ENCODE measurements at regions not wholly inside any gene's neighbourhood (a gene's known extent, or its start where the extent isn't known, plus 50 kb on each side); places are given as distances from the start of the nearest gene placed in this dataset.

DNA sequence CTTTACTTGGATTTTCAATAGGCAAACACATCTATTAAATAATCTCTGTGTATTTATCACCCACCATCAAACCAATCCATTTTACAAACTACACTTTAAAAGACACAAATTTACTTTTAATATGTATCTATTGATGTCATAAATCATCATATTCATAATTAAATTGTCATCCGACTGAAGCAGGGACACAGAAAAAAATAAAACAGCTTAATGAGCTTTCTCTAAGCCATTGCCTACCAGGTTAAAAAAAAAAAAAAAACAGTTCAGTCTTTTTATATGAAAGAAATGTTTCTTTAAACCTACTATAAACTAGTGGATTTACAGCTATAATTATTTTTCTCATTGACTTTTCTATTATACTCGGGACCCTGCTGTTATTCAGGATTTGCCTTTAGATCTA is 57.3 kb downstream of the PABPC4L start:
- TF ChIP-seq, protein P1, sequence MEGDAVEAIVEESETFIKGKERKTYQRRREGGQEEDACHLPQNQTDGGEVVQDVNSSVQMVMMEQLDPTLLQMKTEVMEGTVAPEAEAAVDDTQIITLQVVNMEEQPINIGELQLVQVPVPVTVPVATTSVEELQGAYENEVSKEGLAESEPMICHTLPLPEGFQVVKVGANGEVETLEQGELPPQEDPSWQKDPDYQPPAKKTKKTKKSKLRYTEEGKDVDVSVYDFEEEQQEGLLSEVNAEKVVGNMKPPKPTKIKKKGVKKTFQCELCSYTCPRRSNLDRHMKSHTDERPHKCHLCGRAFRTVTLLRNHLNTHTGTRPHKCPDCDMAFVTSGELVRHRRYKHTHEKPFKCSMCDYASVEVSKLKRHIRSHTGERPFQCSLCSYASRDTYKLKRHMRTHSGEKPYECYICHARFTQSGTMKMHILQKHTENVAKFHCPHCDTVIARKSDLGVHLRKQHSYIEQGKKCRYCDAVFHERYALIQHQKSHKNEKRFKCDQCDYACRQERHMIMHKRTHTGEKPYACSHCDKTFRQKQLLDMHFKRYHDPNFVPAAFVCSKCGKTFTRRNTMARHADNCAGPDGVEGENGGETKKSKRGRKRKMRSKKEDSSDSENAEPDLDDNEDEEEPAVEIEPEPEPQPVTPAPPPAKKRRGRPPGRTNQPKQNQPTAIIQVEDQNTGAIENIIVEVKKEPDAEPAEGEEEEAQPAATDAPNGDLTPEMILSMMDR (IDR thresholded peaks at IDR 0.05): no peak
- TF ChIP-seq POLR2A (IDR thresholded peaks at IDR 0.05): no peak
